Mesendoderm (in vitro differentiated cells): ENCODE measurements at regions not wholly inside any gene's neighbourhood (a gene's known extent, or its start where the extent isn't known, plus 50 kb on each side); places are given as distances from the start of the nearest gene placed in this dataset.
A peak's percentile ranks its signal among the peaks of the same experiment; 100 is the strongest.

Experiments
- DNase-seq: peaks from one replicate; pipeline ENCODE4 v3.0.0; 2013
- H2AK5ac ChIP-seq: 2 replicates; pipeline ENCODE4 v1.6.1; 2013; ENCODE audit warnings: low read length, inconsistent platforms
- H2BK120ac ChIP-seq: 2 replicates; pipeline ENCODE4 v1.6.1; 2013; ENCODE audit warnings: low read depth, mild to moderate bottlenecking, low read length, moderate library complexity, mixed read lengths
- H2BK15ac ChIP-seq: replicated peaks from 2 replicates; pipeline ENCODE4 v1.6.1; 2013; ENCODE audit warnings: low read depth, mild to moderate bottlenecking, moderate library complexity
- H2BK5ac ChIP-seq: 2 replicates; pipeline ENCODE4 v1.6.1; 2013; ENCODE audit warnings: low read length, inconsistent platforms
- H3K18ac ChIP-seq: 2 replicates; pipeline ENCODE4 v1.6.1; 2013; ENCODE audit warnings: mild to moderate bottlenecking, low read length, mixed read lengths
- H3K23ac ChIP-seq: one replicate; pipeline ENCODE4 v1.6.1; 2013; ENCODE audit warnings: low read length
- H3K27ac ChIP-seq: 2 replicates; pipeline ENCODE4 v1.5.1; 2013; ENCODE audit warnings: low read depth, mild to moderate bottlenecking, inconsistent platforms, low read length, moderate library complexity
- H3K27me3 ChIP-seq: 2 replicates; pipeline ENCODE4 v1.6.1; 2013; ENCODE audit warnings: low read length, control low read depth, mild to moderate bottlenecking, inconsistent platforms; ENCODE audit not compliant: insufficient read depth, poor library complexity
- H3K36me3 ChIP-seq: 2 replicates; pipeline ENCODE4 v1.6.1; 2013; ENCODE audit warnings: low read length, inconsistent platforms; ENCODE audit not compliant: control insufficient read depth, insufficient read depth
- H3K4ac ChIP-seq: one replicate; pipeline ENCODE4 v1.6.1; 2013; ENCODE audit warnings: low read depth, mild to moderate bottlenecking, low read length, moderate library complexity
- H3K4me1 ChIP-seq: 2 replicates; pipeline ENCODE4 v1.6.1; 2013; ENCODE audit warnings: low read depth, low read length, inconsistent platforms; ENCODE audit not compliant: control insufficient read depth
- H3K4me2 ChIP-seq: 2 replicates; pipeline ENCODE4 v1.6.1; 2013; ENCODE audit warnings: low read length
- H3K4me3 ChIP-seq: 2 replicates; pipeline ENCODE4 v1.5.1; 2013; ENCODE audit warnings: mild to moderate bottlenecking, low read length
- H3K56ac ChIP-seq: one replicate; pipeline ENCODE4 v1.6.1; 2013; ENCODE audit warnings: low read length
- H3K79me1 ChIP-seq: 2 replicates; pipeline ENCODE4 v1.6.1; 2013; ENCODE audit warnings: low read length, inconsistent platforms
- H3K79me2 ChIP-seq: 2 replicates; pipeline ENCODE4 v1.6.1; 2013; ENCODE audit warnings: mild to moderate bottlenecking, low read length; ENCODE audit not compliant: control insufficient read depth, insufficient read depth
- H3K9ac ChIP-seq: 2 replicates; pipeline ENCODE4 v1.6.1; 2013; ENCODE audit warnings: low read length, inconsistent platforms
- H4K5ac ChIP-seq: one replicate; pipeline ENCODE4 v1.6.1; 2013; ENCODE audit warnings: low read length
- H4K8ac ChIP-seq: one replicate; pipeline ENCODE4 v1.6.1; 2013; ENCODE audit warnings: low read depth, mild to moderate bottlenecking, control low read depth, low read length, moderate library complexity
- WGBS: extraction: QIAGEN DNeasy Blood & Tissue Kit; methylation state at CpG from one replicate; pipeline ENCODE4 v1.1.7; 2013; ENCODE audit warnings: low lambda C conversion rate, missing lambda C conversion rate; ENCODE audit not compliant: insufficient coverage; ENCODE audit errors: extremely low coverage; 5-methylcytosine and 5-hydroxymethylcytosine counted together

DNA sequence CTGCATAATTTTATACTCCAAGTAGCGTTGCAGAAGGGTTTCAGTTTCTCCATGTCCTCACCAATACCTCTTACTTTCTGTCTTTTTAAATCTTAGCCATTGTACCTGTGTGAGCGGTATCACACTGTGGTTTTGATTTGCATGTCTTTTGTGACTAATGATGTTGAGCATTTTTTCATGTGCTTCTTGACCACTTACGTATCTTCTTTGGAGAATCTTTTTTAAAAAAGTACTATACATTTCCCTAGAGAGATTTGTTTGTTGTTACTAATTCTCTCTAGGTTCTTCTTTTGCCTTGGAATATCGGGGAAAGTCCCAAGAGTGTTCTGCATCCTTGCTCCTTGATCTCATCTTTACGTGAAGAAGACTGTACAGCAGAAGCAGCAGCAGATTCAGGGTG, 81.8 kb upstream of the WARS2 start:
- no peak overlapping the region for H3K9ac ChIP-seq
- H3K4me3 ChIP-seq = no peak overlapping the region
- no peak overlapping the region for H3K18ac ChIP-seq
- DNase-seq = no peak
- H3K4me2 ChIP-seq = no peak overlapping the region
- no peak overlapping the region for H4K5ac ChIP-seq
- no peaks in the 10 kb centered on the region for H3K27me3 ChIP-seq
- H4K8ac ChIP-seq = no peak overlapping the region
- no peak overlapping the region for H2BK5ac ChIP-seq
- no CpG with 5 or more reads among the region's 5 CpGs for WGBS
- no peak overlapping the region for H3K27ac ChIP-seq
- H3K4me1 ChIP-seq = no peaks in the 10 kb centered on the region
- H3K36me3 ChIP-seq = no peaks in the 10 kb centered on the region
- H3K4ac ChIP-seq = no peak overlapping the region
- no peak overlapping the region for H2BK120ac ChIP-seq
- H2AK5ac ChIP-seq = no peak overlapping the region
- no peaks in the 10 kb centered on the region for H3K79me1 ChIP-seq
- no peak overlapping the region for H2BK15ac ChIP-seq
- no peak overlapping the region for H3K56ac ChIP-seq
- H3K23ac ChIP-seq = no peak overlapping the region
- H3K79me2 ChIP-seq = no peaks in the 10 kb centered on the region

DNA sequence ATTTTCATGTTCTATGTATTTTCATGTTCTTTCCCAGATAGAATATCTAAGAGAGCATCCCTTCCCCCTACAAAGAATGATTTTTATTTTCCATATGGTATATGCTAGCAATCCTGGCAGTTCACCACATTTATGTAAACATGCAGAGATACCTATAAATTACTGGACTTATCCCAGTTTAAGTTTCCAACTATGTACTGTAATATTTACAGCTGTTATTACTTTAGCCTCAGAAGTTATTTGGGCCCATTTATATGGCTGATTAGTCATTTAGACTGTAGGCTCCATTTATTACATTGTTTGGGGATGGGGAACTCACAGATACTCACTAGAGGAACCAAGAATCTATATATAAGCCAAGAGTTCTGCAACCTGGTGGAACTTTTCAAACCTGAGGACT, 84.8 kb upstream of the WARS2 start:
- no peaks in the 10 kb centered on the region for H3K27me3 ChIP-seq
- H2BK120ac ChIP-seq = no peak overlapping the region
- no peaks in the 10 kb centered on the region for H3K36me3 ChIP-seq
- no peaks in the 10 kb centered on the region for H3K79me1 ChIP-seq
- H3K9ac ChIP-seq = no peak overlapping the region
- H3K18ac ChIP-seq = no peak overlapping the region
- no peak for DNase-seq
- H3K23ac ChIP-seq = no peak overlapping the region
- H3K4me2 ChIP-seq = no peak overlapping the region
- no peak overlapping the region for H3K4me3 ChIP-seq
- no peak overlapping the region for H2AK5ac ChIP-seq
- H3K79me2 ChIP-seq = no peaks in the 10 kb centered on the region
- H4K8ac ChIP-seq = no peak overlapping the region
- no peak overlapping the region for H3K56ac ChIP-seq
- no peak overlapping the region for H2BK5ac ChIP-seq
- no peak overlapping the region for H3K4ac ChIP-seq
- peaks cover 6% of the 10 kb centered on the region for H3K4me1 ChIP-seq
- H4K5ac ChIP-seq = no peak overlapping the region
- no peak overlapping the region for H2BK15ac ChIP-seq
- H3K27ac ChIP-seq = no peak overlapping the region

DNA sequence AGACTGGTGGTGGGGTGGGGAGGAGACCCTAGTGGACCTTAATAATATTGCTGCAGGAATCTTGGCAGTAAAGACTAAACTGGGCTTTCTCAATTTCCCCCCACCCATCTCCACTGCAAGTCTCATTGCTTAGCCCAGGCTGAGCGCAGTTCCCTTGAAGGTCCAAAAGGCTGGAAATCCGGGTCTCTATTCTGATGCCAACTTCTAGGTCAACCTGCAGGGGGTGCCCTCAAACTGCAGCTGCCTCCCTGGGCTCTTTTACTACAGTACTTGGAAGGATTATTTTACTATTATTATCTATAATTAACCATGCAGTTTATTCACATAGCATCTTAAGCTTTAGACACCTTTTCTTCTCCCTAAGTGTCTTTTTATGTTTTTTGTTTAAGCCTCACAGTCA, 85.4 kb upstream of the WARS2 start:
- Histone ChIP-seq H3K79me2 (no peaks in the 10 kb centered on the region), H2BK120ac (no peak overlapping the region), H2BK5ac (no peak overlapping the region), H4K8ac (no peak overlapping the region), H3K36me3 (no peaks in the 10 kb centered on the region), H4K5ac (no peak overlapping the region), H3K18ac (no peak overlapping the region), H3K23ac (no peak overlapping the region), H3K4me3 (no peak overlapping the region), H2AK5ac (no peak overlapping the region), H3K4ac (no peak overlapping the region), H3K4me1 (peaks cover 6% of the 10 kb centered on the region), H3K9ac (no peak overlapping the region), H3K4me2 (no peak overlapping the region), H3K56ac (no peak overlapping the region), H3K27ac (no peak overlapping the region), H3K79me1 (no peaks in the 10 kb centered on the region), H2BK15ac (no peak overlapping the region), H3K27me3 (no peaks in the 10 kb centered on the region)
- no CpG with 5 or more reads among the region's 2 CpGs for WGBS
- peak; percentile 49 for DNase-seq

DNA sequence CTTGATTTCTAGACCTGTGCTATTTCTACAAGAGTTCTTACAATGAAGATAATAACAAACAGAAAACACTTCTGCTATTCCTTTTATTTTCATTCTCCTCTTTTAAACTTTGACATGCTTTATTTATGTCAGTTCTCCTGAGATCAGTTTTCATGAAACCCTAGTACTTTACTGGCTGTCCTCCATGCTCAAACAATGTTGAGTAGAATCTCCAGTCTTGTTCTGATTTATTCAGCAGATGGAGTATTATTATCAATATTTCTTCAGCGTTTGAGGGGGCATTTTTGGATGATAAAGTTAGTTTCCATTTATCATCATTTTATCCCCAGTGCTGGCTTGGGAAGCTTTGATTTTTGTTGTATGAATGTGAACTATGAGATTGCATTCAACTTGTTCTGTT, 85.9 kb upstream of the WARS2 start:
- Histone ChIP-seq H3K27me3 (no peaks in the 10 kb centered on the region), H4K8ac (no peak overlapping the region), H2BK15ac (no peak overlapping the region), H2AK5ac (no peak overlapping the region), H3K4me3 (no peak overlapping the region), H3K79me2 (no peaks in the 10 kb centered on the region), H3K4me1 (peaks cover 6% of the 10 kb centered on the region), H3K9ac (no peak overlapping the region), H3K36me3 (no peaks in the 10 kb centered on the region), H3K27ac (no peak overlapping the region), H3K18ac (no peak overlapping the region), H2BK120ac (no peak overlapping the region), H3K4ac (no peak overlapping the region), H3K56ac (no peak overlapping the region), H3K4me2 (no peak overlapping the region), H3K79me1 (no peaks in the 10 kb centered on the region), H3K23ac (no peak overlapping the region), H4K5ac (no peak overlapping the region), H2BK5ac (no peak overlapping the region)
- no CpG with 5 or more reads among the region's 1 CpG for WGBS
- DNase-seq = no peak

DNA sequence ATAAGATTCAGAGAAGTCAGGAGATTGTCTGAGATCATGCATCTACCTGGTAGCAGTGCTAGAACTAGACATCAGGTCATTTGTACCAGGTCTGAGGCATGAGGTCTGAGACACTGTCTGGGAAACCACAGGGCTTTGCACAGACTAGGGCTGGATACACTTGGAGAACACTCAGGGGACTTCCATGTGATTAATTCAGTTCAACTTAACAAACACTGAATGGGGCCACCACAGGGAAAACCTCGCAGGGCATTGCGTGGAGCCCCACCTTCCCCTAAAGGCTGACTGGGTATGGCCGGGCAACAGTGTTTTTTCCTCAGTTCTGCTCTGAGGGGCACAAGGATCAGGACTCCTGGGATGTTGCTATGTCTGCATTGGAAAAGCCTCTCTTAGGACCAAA, 86.5 kb upstream of the WARS2 start:
- no CpG with 5 or more reads among the region's 3 CpGs for WGBS
- Histone ChIP-seq H3K27ac (no peak overlapping the region), H3K23ac (no peak overlapping the region)

DNA sequence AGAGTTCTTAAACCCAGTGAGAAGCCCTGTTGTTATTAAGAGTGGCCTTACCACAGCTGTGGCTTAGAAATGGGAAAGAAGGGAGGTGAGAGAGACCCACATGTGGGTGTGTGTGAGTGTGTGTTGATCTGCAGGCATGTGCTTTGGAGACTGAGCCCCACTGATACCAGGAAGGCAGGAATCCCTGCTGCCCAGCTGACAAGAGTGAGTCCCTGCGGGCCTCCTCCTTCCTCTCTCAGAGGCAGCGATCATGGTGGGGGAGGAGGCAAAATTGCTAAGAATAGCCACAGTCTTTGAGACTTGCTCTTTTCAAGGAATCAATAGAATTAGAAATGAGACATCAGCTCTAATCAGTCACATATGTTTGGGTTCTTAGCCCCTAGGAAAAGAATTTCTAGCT, 87.0 kb upstream of the WARS2 start:
- Histone ChIP-seq H2AK5ac (no peak overlapping the region), H3K79me2 (no peaks in the 10 kb centered on the region), H3K27me3 (no peaks in the 10 kb centered on the region), H4K5ac (no peak overlapping the region), H3K79me1 (no peaks in the 10 kb centered on the region), H3K4me1 (peaks cover 6% of the 10 kb centered on the region), H2BK15ac (no peak overlapping the region), H3K4me2 (no peak overlapping the region), H3K56ac (no peak overlapping the region), H3K23ac (no peak overlapping the region), H2BK120ac (no peak overlapping the region), H3K4me3 (no peak overlapping the region), H2BK5ac (no peak overlapping the region), H3K9ac (no peak overlapping the region), H3K4ac (no peak overlapping the region), H3K36me3 (no peaks in the 10 kb centered on the region), H3K27ac (no peak overlapping the region), H3K18ac (no peak overlapping the region), H4K8ac (no peak overlapping the region)
- no peak for DNase-seq
- WGBS = no CpG with 5 or more reads among the region's 2 CpGs

More for the DNA sequence above, 86.5 kb upstream of the WARS2 start:
- Histone ChIP-seq H4K8ac (no peak overlapping the region), H3K9ac (no peak overlapping the region), H3K4me3 (no peak overlapping the region), H3K56ac (no peak overlapping the region), H3K79me1 (no peaks in the 10 kb centered on the region), H3K4me1 (peaks cover 6% of the 10 kb centered on the region), H3K79me2 (no peaks in the 10 kb centered on the region), H3K4me2 (no peak overlapping the region), H2BK15ac (no peak overlapping the region), H3K18ac (no peak overlapping the region), H2BK120ac (no peak overlapping the region), H3K27me3 (no peaks in the 10 kb centered on the region), H2AK5ac (no peak overlapping the region), H3K36me3 (no peaks in the 10 kb centered on the region), H3K4ac (no peak overlapping the region), H4K5ac (no peak overlapping the region), H2BK5ac (no peak overlapping the region)
- no peak for DNase-seq
